KMS-11 (cell line): ENCODE measurements at regions not wholly inside any gene's neighbourhood (a gene's known extent, or its start where the extent isn't known, plus 50 kb on each side); places are given as distances from the start of the nearest gene placed in this dataset.
"Not testable (repeated sequence)": the region's sequence is repeated elsewhere in the genome, so short reads cannot be mapped to it uniquely, and the experiment has no call there.

Experiments used
- H2AFZ ChIP-seq: fragments of 200-600 bp; sonication (generic); 2 replicates; pipeline ENCODE4 v1.6.1; 2016; ENCODE audit warnings: antibody characterized with exemption, mixed run types, low read depth
- H3K27ac ChIP-seq: fragments of 200-600 bp; sonication (generic); 2 replicates; pipeline ENCODE4 v1.6.1; 2016; ENCODE audit warnings: mild to moderate bottlenecking, mixed run types
- H3K27me3 ChIP-seq: fragments of 200-600 bp; sonication (generic); 2 replicates; pipeline ENCODE4 v1.6.1; 2017; ENCODE audit warnings: mild to moderate bottlenecking, low read depth, mixed run types, moderate library complexity; ENCODE audit not compliant: insufficient read depth
- H3K36me3 ChIP-seq: fragments of 200-600 bp; sonication (generic); 2 replicates; pipeline ENCODE4 v1.6.1; 2017; ENCODE audit warnings: mild to moderate bottlenecking, mixed run types; ENCODE audit not compliant: insufficient read depth
- H3K4me1 ChIP-seq: fragments of 200-600 bp; sonication (generic); 2 replicates; pipeline ENCODE4 v1.6.1; 2016; ENCODE audit warnings: mild to moderate bottlenecking, low read depth, mixed run types; ENCODE audit not compliant: poor library complexity, severe bottlenecking
- H3K4me2 ChIP-seq: fragments of 200-600 bp; sonication (generic); 2 replicates; pipeline ENCODE4 v1.7.0; 2016; ENCODE audit warnings: mild to moderate bottlenecking, mixed run types
- H3K4me3 ChIP-seq: fragments of 200-600 bp; sonication (generic); IDR thresholded peaks from 2 replicates; pipeline ENCODE4 v1.6.1; 2017; ENCODE audit warnings: low read depth, low read length, mixed read lengths; ENCODE audit not compliant: insufficient read depth
- H3K79me2 ChIP-seq: fragments of 200-600 bp; sonication (generic); 2 replicates; pipeline ENCODE4 v1.6.1; 2016; ENCODE audit warnings: low read depth, mixed run types; ENCODE audit not compliant: insufficient read depth
- H3K9ac ChIP-seq: fragments of 200-600 bp; sonication (generic); 2 replicates; pipeline ENCODE4 v1.6.1; 2016; ENCODE audit warnings: mild to moderate bottlenecking, mixed run types
- H4K20me1 ChIP-seq: fragments of 200-600 bp; sonication (generic); 2 replicates; pipeline ENCODE4 v1.6.1; 2016; ENCODE audit warnings: mild to moderate bottlenecking, mixed run types; ENCODE audit not compliant: insufficient read depth
- CTCF ChIP-seq: fragments of 200-600 bp; sonication (generic); conservative IDR thresholded peaks from 2 replicates; pipeline ENCODE4 v1.6.1; 2017; ENCODE audit warnings: low read depth, mild to moderate bottlenecking, antibody characterized with exemption, low read length, moderate library complexity, mixed read lengths

GRCh38 chr3:82562896-82563295, 801.5 kb upstream of the GBE1 start:
- Histone ChIP-seq H3K79me2 (no peaks in the 10 kb centered on the region), H3K27ac (no peak overlapping the region), H3K4me3 (no peak overlapping the region), H3K4me1 (no peaks in the 10 kb centered on the region), H3K9ac (no peak overlapping the region), H4K20me1 (no peaks in the 10 kb centered on the region), H3K27me3 (no peaks in the 10 kb centered on the region), H3K36me3 (no peaks in the 10 kb centered on the region), H2AFZ (no peak overlapping the region), H3K4me2 (no peak overlapping the region)
- TF ChIP-seq CTCF = no peak

- Histone ChIP-seq H3K27ac (no peak overlapping the region), H3K4me2 (no peak overlapping the region), H4K20me1 (no peaks in the 10 kb centered on the region), H3K79me2 (no peaks in the 10 kb centered on the region), H3K36me3 (no peaks in the 10 kb centered on the region), H3K9ac (no peak overlapping the region), H3K4me3 (no peak overlapping the region), H3K27me3 (no peaks in the 10 kb centered on the region), H3K4me1 (no peaks in the 10 kb centered on the region), H2AFZ (no peak overlapping the region)
- TF ChIP-seq CTCF = no peak
These were observed 800.3 kb upstream of the GBE1 start for GRCh38 chr3:82561784-82562183.

GRCh38 chr3:82558081-82558480, 796.6 kb upstream of the GBE1 start:
- Histone ChIP-seq H3K27ac (no peak overlapping the region), H3K4me1 (no peaks in the 10 kb centered on the region), H3K9ac (no peak overlapping the region), H3K79me2 (no peaks in the 10 kb centered on the region), H3K4me2 (no peak overlapping the region), H3K4me3 (no peak overlapping the region), H4K20me1 (no peaks in the 10 kb centered on the region), H3K27me3 (no peaks in the 10 kb centered on the region), H3K36me3 (no peaks in the 10 kb centered on the region), H2AFZ (no peak overlapping the region)
- no peak for TF ChIP-seq CTCF

- no peaks in the 10 kb centered on the region for H3K27me3 ChIP-seq
- no peak overlapping the region for H3K9ac ChIP-seq
- no peak for TF ChIP-seq CTCF
- no peaks in the 10 kb centered on the region for H3K4me1 ChIP-seq
- no peak overlapping the region for H3K4me3 ChIP-seq
- no peaks in the 10 kb centered on the region for H3K79me2 ChIP-seq
- H2AFZ ChIP-seq = no peak overlapping the region
- H3K36me3 ChIP-seq = no peaks in the 10 kb centered on the region
- no peak overlapping the region for H3K27ac ChIP-seq
- no peak overlapping the region for H3K4me2 ChIP-seq
- H4K20me1 ChIP-seq = no peaks in the 10 kb centered on the region
These were observed 794.7 kb upstream of the GBE1 start for GRCh38 chr3:82556113-82556512.

GRCh38 chr3:82542556-82542955, 781.1 kb upstream of the GBE1 start:
- H4K20me1 ChIP-seq, H3K36me3 ChIP-seq, H2AFZ ChIP-seq, H3K4me3 ChIP-seq, H3K4me2 ChIP-seq, H3K27me3 ChIP-seq, H3K27ac ChIP-seq, H3K9ac ChIP-seq, H3K79me2 ChIP-seq, H3K4me1 ChIP-seq: not testable (repeated sequence)
